Fibroblast of villous mesenchyme (primary cell): ENCODE measurements at regions not wholly inside any gene's neighbourhood (a gene's known extent, or its start where the extent isn't known, plus 50 kb on each side); places are given as distances from the start of the nearest gene placed in this dataset.

Source experiments
- DNase-seq: peaks from one replicate; pipeline ENCODE4 v3.0.0-alpha.2; 2010; ENCODE audit warnings: low read depth
- H3K4me3 ChIP-seq: 2 replicates; pipeline ENCODE4 v1.5.1; 2011; ENCODE audit warnings: low read depth, mild to moderate bottlenecking, low read length
- TF ChIP-seq, protein P1 (sequence below): IDR thresholded peaks from 2 replicates; pipeline ENCODE4 v1.5.1; 2012; ENCODE audit warnings: low read depth, mild to moderate bottlenecking, low read length; ENCODE audit not compliant: insufficient read depth

DNA sequence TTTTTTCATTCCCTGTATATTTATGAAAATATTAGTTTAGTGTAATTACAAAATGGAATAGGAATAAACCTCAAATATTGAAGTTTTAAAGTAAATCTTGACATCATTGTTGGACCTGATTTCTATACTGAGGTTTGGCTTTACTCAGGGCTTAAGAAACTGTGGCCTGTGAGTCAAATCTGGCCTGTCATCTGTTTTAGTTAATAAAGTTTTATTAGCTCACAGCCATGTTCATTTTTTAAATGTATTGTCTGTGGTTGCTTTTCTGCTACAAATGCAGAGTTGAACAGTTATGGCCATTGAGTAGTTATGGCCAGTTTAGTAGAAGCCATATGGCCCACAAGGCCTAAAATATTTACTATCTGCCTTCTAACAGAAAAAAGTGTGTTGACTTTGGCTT, 80.7 kb downstream of the DIPK2A start:
- TF ChIP-seq, protein P1, sequence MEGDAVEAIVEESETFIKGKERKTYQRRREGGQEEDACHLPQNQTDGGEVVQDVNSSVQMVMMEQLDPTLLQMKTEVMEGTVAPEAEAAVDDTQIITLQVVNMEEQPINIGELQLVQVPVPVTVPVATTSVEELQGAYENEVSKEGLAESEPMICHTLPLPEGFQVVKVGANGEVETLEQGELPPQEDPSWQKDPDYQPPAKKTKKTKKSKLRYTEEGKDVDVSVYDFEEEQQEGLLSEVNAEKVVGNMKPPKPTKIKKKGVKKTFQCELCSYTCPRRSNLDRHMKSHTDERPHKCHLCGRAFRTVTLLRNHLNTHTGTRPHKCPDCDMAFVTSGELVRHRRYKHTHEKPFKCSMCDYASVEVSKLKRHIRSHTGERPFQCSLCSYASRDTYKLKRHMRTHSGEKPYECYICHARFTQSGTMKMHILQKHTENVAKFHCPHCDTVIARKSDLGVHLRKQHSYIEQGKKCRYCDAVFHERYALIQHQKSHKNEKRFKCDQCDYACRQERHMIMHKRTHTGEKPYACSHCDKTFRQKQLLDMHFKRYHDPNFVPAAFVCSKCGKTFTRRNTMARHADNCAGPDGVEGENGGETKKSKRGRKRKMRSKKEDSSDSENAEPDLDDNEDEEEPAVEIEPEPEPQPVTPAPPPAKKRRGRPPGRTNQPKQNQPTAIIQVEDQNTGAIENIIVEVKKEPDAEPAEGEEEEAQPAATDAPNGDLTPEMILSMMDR: no peak
- no peak for DNase-seq
- H3K4me3 ChIP-seq: no peak overlapping the region

DNA sequence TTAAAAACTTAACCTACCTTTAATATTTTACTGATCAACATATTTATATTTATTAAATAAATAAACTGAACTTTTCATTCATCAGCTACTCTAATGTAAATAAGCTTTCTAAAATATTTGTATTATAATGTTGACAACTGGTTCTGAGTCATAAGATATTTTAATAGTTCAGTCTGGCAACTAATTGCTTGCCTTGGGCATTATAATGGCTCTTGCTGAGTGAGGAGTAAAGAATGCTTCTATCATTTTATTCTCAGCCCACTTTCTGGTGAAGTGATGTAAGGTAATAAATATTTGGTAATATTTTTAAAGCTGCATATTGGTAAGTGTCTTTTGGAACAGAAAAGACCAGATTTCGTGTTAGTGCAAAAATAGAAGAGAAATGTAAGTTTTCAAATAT, 81.5 kb downstream of the DIPK2A start:
- DNase-seq: peak; percentile 13
- TF ChIP-seq, protein P1: no peak
- no peak overlapping the region for H3K4me3 ChIP-seq

DNA sequence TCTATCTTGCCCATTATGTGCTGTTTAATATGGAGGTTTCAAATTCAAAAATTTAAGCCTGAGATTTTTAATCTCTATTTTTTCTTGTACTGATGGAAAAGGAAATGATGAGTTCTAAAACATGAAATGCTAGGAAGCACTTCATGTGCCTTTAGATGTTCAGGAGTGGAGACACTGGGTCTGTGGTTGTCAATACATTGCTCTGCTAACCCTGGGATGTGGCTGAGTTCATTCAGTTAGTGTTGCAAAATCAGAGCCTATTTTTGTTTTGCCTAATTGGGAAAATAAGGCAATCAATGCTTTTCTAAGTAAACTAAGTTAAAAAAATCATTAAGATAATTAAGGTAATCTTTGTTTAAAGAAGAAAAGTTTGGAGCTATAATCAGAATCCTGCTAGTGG, 83.1 kb downstream of the DIPK2A start:
- DNase-seq: no peak
- TF ChIP-seq, protein P1: no peak

DNA sequence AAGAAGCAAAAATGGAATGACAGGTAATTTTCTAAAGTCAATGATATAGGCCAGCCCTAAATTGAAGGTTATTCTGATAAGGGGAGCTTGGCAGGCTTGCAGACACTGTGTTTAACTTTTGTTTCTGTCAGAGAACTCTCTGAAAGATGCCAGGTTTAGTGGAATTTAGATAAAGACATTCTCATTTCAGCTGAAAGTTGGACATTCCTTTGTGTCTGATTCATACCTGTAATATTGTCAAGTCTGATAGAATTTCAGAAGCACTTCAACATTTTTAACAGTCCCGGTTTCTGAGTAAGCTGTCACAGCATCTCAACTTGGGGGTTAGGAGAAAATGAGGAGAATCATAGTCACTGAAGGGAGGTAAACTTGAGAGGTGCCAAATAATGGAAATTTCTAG, 84.0 kb downstream of the DIPK2A start:
- TF ChIP-seq, protein P1: no peak
- DNase-seq: no peak
- H3K4me3 ChIP-seq: no peak overlapping the region

More for the DNA sequence above, 83.1 kb downstream of the DIPK2A start:
- H3K4me3 ChIP-seq: no peak overlapping the region

DNA sequence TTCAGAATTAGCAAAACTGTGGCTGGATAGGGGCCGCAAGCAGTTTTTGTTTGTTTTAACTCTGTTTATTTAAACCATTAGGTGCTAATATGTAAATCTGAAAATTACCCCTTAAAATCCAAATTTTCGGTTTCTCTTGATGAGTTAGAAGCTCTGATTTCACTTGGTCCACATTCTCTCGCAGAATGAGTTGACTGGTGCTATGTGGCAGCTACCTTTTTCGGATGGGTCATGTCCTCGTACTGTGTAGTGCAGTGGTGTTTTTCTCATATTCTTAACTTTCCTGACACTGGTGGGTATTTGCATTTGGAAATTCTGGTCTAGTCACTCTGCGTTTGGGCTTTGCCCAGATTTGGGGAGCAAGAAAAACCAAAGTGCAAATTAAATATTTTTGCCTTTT, 87.1 kb downstream of the DIPK2A start:
- TF ChIP-seq, protein P1: no peak
- H3K4me3 ChIP-seq: no peak overlapping the region
- no peak for DNase-seq

DNA sequence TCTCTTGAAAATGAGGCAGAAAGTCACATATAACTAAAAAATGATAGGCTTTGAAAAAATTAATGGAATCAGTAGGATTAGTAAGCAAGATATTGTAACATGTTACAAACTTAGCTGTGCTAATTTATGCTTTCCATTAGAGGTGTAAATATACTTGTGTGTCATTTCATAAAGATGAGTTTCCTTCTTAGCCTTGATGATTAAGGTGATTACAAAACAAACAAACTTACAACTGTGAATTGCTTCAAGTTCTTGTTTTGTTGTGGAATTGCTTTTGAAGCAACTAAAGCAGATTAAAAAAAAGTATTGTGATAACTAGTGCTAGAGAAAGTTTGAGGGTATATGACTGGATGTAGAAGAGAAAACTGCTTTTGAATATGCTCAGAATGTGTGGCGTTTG, 87.9 kb downstream of the DIPK2A start:
- TF ChIP-seq, protein P1: no peak
- DNase-seq: no peak
- no peak overlapping the region for H3K4me3 ChIP-seq

DNA sequence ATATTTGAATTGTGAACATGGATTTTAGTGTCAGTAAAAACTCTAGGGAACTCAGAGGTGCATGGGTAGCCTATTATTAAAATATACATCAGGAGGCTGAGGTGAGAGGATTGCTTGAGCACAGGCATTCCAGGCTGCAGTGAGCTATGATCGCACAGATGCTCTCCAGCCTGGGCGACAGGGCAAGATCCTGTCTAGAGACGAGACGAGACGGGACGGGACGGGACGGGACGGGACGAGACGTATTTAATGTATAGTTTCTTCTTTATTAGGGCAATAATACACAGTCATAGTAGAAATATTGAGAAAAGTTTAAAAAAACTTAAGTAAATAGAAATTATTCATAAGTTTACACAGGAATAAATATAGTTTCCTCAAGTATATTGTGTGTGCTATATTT, 89.3 kb downstream of the DIPK2A start:
- TF ChIP-seq, protein P1: no peak
- no peak for DNase-seq
- H3K4me3 ChIP-seq: no peak overlapping the region
